ENCODE measurements at regions not wholly inside any gene's neighbourhood (a gene's known extent, or its start where the extent isn't known, plus 50 kb on each side); places are given as distances from the start of the nearest gene placed in this dataset.

- no peak for DNase-seq
These were observed 179.0 kb downstream of the SUCLA2 start for GRCh38 chr13:47822036-47822435.

GRCh38 chr13:47816831-47817230, 184.2 kb downstream of the SUCLA2 start:
- no peak for DNase-seq

- no peak for DNase-seq
These were observed 187.4 kb downstream of the SUCLA2 start for GRCh38 chr13:47813718-47814117.

GRCh38 chr13:47809411-47809810, 191.7 kb downstream of the SUCLA2 start:
- no peak for DNase-seq

- no peak for DNase-seq
These were observed 197.9 kb downstream of the SUCLA2 start for GRCh38 chr13:47803131-47803530.

GRCh38 chr13:47801555-47801954, 199.5 kb downstream of the SUCLA2 start:
- DNase-seq = no peak

- DNase-seq = no peak
These were observed 200.5 kb downstream of the SUCLA2 start for GRCh38 chr13:47800593-47800992.

GRCh38 chr13:47798906-47799305, 202.2 kb downstream of the SUCLA2 start:
- no peak for DNase-seq

GRCh38 chr13:47798194-47798593, 202.9 kb downstream of the SUCLA2 start:
- DNase-seq = no peak

- DNase-seq = no peak
These were observed 204.3 kb downstream of the SUCLA2 start for GRCh38 chr13:47796816-47797215.

GRCh38 chr13:47794963-47795362, 206.1 kb downstream of the SUCLA2 start:
- DNase-seq = no peak

- DNase-seq = no peak
These were observed 210.3 kb downstream of the SUCLA2 start for GRCh38 chr13:47790755-47791154.

- no peak for DNase-seq
These were observed 212.2 kb downstream of the SUCLA2 start for GRCh38 chr13:47788844-47789243.

GRCh38 chr13:47774671-47774994, 226.4 kb downstream of the SUCLA2 start:
- DNase-seq = no peak

GRCh38 chr13:47764817-47765216, 236.3 kb downstream of the SUCLA2 start:
- no peak for DNase-seq

- DNase-seq = no peak
These were observed 243.5 kb downstream of the SUCLA2 start for GRCh38 chr13:47757466-47758080.

- no peak for DNase-seq
These were observed 253.2 kb downstream of the SUCLA2 start for GRCh38 chr13:47747901-47748300.

GRCh38 chr13:47726394-47726793, 274.7 kb downstream of the SUCLA2 start:
- no peak for DNase-seq

GRCh38 chr13:47723898-47724297, 277.2 kb downstream of the SUCLA2 start:
- DNase-seq = no peak

- no peak for DNase-seq
These were observed 281.9 kb downstream of the SUCLA2 start for GRCh38 chr13:47719164-47719563.

GRCh38 chr13:47718556-47718955, 282.5 kb downstream of the SUCLA2 start:
- DNase-seq = no peak

- DNase-seq = no peak
These were observed 292.7 kb downstream of the SUCLA2 start for GRCh38 chr13:47708386-47708785.

- no peak for DNase-seq
These were observed 293.7 kb downstream of the SUCLA2 start for GRCh38 chr13:47707414-47707813.

- DNase-seq = no peak
These were observed 295.9 kb downstream of the SUCLA2 start for GRCh38 chr13:47705185-47705584.

- DNase-seq = no peak
These were observed 304.4 kb downstream of the SUCLA2 start for GRCh38 chr13:47696674-47697073.

GRCh38 chr13:47687577-47687976, 313.5 kb downstream of the SUCLA2 start:
- DNase-seq = no peak

Measured in amniotic stem cell (primary cell).